ENCODE measurements at regions not wholly inside any gene's neighbourhood (a gene's known extent, or its start where the extent isn't known, plus 50 kb on each side); places are given as distances from the start of the nearest gene placed in this dataset.

- no peak for DNase-seq
Observed at GRCh38 chr9:81532251-81532650, 157.1 kb downstream of the TLE1 start.

- no peak for DNase-seq
Observed at GRCh38 chr9:81531511-81531910, 157.8 kb downstream of the TLE1 start.

GRCh38 chr9:81530846-81531245 lies 158.5 kb downstream of the TLE1 start:
- DNase-seq, result no peak

- DNase-seq, result no peak
Observed at GRCh38 chr9:81530310-81530810, 159.0 kb downstream of the TLE1 start.

GRCh38 chr9:81529556-81530193 lies 159.7 kb downstream of the TLE1 start:
- DNase-seq, result no peak

- DNase-seq, result no peak
Observed at GRCh38 chr9:81526587-81526986, 162.8 kb downstream of the TLE1 start.

- DNase-seq, result no peak
Observed at GRCh38 chr9:81522716-81523551, 166.4 kb downstream of the TLE1 start.

- DNase-seq, result no peak
Observed at GRCh38 chr9:81521892-81522291, 167.5 kb downstream of the TLE1 start.

- no peak for DNase-seq
Observed at GRCh38 chr9:81519816-81520495, 169.4 kb downstream of the TLE1 start.

GRCh38 chr9:81517954-81518353 lies 171.4 kb downstream of the TLE1 start:
- DNase-seq, result no peak

- no peak for DNase-seq
Observed at GRCh38 chr9:81513059-81513458, 176.3 kb downstream of the TLE1 start.

GRCh38 chr9:81512641-81513040 lies 176.7 kb downstream of the TLE1 start:
- DNase-seq, result no peak

GRCh38 chr9:81508476-81508875 lies 180.9 kb downstream of the TLE1 start:
- DNase-seq, result no peak

- no peak for DNase-seq
Observed at GRCh38 chr9:81506941-81507864, 182.1 kb downstream of the TLE1 start.

GRCh38 chr9:81499594-81499993 lies 189.8 kb downstream of the TLE1 start:
- no peak for DNase-seq

GRCh38 chr9:81499021-81499454 lies 190.3 kb downstream of the TLE1 start:
- DNase-seq, result no peak

- no peak for DNase-seq
Observed at GRCh38 chr9:81498576-81498975, 190.8 kb downstream of the TLE1 start.

GRCh38 chr9:81497091-81497490 lies 192.3 kb downstream of the TLE1 start:
- no peak for DNase-seq

GRCh38 chr9:81492710-81493447 lies 196.5 kb downstream of the TLE1 start:
- DNase-seq, result no peak

- DNase-seq, result no peak
Observed at GRCh38 chr9:81490605-81491331, 198.6 kb downstream of the TLE1 start.

GRCh38 chr9:81489046-81489445 lies 200.3 kb downstream of the TLE1 start:
- no peak for DNase-seq

Data from effector CD4-positive, alpha-beta T cell (primary cell).